SKM-1 treated with dmso at 0.1 percent for 144 hours (cell line): ENCODE measurements at regions not wholly inside any gene's neighbourhood (a gene's known extent, or its start where the extent isn't known, plus 50 kb on each side); places are given as distances from the start of the nearest gene placed in this dataset.

Experiments
- DNase-seq: peaks from one replicate; lab custom pipeline; 2025; ENCODE audit not compliant: unreplicated experiment; lab: John Stamatoyannopoulos, UW

DNA sequence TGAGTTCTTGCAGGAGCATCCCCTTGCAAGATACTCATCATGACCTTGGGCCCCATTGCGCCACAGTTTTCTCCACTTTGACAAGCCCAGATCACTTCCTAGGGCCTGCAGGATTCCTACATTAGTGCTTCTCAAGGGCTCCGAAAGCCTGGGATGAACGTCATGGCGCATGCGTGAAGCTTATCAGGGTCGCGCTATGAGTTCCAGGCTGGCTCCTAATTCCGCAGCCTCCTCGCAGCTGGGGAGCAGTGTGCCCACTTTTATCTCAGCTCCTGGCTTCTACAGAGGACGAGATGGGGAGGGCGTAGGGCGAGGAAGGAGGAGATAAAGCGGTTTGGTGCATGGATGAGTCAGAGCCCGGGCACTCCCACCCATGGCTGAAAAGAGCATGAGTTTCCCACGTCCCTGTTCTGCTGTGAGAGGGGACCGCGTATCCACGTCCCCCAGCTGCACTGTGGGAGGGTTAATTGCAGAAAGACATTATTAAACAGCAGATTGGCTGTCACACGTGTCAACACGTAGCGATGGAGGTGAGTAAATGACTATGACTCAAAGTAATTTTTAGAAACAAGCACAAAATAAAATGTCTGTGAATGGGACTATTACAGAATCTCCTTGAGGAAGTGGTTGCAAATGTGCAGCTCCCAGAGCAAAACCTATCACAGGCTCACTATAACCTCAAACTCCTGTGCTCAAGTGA is 72.9 kb upstream of the DSP start:
- peak; percentile 33 for DNase-seq

- DNase-seq = no peak
Measured at GRCh38 chr6:7469696-7470095, 71.8 kb upstream of the DSP start.

GRCh38 chr6:7471171-7471570 is 70.3 kb upstream of the DSP start:
- no peak for DNase-seq

DNA sequence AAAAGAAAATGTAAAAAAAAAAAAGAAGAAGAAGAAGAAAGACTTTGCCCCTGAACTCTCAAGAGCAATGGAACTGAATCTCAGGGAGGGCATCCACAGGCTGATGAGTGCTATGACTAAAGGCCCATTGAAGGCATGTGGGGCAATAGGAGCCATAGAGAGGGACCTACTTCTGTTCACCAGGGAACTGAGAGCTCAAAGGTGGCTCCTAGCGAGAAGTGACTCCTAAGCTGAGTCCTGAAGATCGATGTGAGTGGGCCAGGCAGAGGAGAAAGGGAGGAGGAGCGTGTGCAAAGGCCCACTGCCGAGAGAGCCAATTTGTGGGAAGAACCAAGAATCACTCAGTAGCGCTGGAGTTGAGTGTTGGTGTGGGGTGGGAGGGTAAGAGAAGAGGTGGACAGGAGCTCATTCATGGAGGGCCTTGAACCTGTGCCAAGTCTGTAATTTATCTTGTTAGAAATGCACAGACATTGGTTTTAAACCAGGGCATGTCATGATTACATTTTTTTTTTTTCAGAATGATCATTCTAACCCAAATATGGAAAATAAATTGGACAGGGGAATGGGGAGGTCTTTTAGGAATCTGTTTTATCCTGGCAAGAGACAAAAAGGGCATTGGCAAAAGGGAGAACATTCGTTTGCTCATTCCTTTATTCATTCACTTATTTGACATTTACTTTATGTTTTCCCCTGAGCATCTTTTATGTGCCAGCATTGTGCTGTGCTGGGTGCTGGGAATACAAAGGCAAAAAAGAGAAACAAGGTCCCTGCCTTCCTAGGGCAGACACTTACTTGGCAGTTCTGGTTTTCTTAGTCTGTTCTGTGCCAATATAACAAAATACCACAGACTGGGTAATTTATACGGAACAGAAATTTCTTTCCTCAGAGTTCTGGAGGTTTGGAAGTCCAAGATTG is 67.4 kb upstream of the DSP start:
- DNase-seq = no peak

- no peak for DNase-seq
Measured at GRCh38 chr6:7475081-7475480, 66.4 kb upstream of the DSP start.

GRCh38 chr6:7479801-7480266 is 61.6 kb upstream of the DSP start:
- no peak for DNase-seq

DNA sequence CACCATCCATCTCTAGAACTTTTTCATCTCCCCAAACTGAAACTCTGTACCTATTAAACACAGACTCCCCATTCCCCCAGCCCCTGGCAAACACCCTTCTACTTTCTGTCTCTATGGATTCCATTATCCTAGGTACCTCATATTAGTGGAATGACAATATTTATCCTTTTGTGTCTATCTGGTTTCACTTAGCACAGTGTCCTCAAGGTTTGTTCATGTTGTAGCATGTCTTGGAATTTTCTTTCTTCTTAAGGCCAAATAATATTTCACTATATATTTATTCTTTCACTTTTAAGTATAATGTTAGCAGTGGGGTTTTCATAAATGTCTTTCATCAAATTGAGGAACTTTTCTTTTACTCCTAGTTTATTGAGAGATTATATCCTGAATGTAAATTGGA is 56.8 kb upstream of the DSP start:
- no peak for DNase-seq

- no peak for DNase-seq
Measured at GRCh38 chr6:7486951-7487350, 54.5 kb upstream of the DSP start.

GRCh38 chr6:7488494-7488893 is 53.0 kb upstream of the DSP start:
- DNase-seq = no peak

- no peak for DNase-seq
Measured at GRCh38 chr6:7489376-7489775, 52.1 kb upstream of the DSP start.
